Vagina (tissue), 2 donors: ENCODE measurements at regions not wholly inside any gene's neighbourhood (a gene's known extent, or its start where the extent isn't known, plus 50 kb on each side); places are given as distances from the start of the nearest gene placed in this dataset.

Experiments used
- POLR2AphosphoS5 ChIP-seq, 2 donors: sonication (generic); formaldehyde crosslinking; IDR thresholded peaks; one replicate each; pipeline ENCODE4 v1.9.0; 2017; ENCODE audit warnings: antibody characterized with exemption in 2 of 2, mild to moderate bottlenecking in 2 of 2, low read depth in 1 of 2; ENCODE audit not compliant: insufficient read depth in 1 of 2
- TF ChIP-seq, protein P1 (sequence below), 3 experiments: fragments of 450-650 bp in 2 of 3; fragments of 200-600 bp in 1 of 3; sonication (generic) in 1 of 3; IDR thresholded peaks; one replicate each; pipeline ENCODE4 v1.5.1; 2017 to 2019; ENCODE audit warnings: antibody characterized with exemption in 3 of 3, mild to moderate bottlenecking in 2 of 3, moderate library complexity in 2 of 3

DNA sequence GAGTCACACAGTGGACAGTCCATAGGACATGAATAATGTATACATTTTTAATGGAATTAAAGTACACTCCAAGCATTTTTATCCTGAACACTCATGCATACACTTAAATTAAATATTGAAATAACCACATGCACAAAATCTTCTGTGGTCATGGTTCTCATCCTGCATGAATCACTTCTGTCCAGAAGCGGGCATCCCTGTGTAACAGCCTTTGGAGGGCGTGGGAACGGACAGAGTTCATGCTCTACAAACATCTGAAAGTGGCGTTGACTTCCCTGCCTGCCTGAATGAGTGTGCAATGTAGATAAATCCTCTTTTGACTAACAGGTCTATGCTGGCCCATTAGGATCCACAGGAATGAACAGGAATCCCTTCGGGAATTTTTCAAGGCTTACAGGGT is 780.2 kb downstream of the BRD1 start:
- TF ChIP-seq, protein P1, sequence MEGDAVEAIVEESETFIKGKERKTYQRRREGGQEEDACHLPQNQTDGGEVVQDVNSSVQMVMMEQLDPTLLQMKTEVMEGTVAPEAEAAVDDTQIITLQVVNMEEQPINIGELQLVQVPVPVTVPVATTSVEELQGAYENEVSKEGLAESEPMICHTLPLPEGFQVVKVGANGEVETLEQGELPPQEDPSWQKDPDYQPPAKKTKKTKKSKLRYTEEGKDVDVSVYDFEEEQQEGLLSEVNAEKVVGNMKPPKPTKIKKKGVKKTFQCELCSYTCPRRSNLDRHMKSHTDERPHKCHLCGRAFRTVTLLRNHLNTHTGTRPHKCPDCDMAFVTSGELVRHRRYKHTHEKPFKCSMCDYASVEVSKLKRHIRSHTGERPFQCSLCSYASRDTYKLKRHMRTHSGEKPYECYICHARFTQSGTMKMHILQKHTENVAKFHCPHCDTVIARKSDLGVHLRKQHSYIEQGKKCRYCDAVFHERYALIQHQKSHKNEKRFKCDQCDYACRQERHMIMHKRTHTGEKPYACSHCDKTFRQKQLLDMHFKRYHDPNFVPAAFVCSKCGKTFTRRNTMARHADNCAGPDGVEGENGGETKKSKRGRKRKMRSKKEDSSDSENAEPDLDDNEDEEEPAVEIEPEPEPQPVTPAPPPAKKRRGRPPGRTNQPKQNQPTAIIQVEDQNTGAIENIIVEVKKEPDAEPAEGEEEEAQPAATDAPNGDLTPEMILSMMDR (IDR thresholded peaks at IDR 0.05), result no peak
- TF ChIP-seq POLR2AphosphoS5 (IDR thresholded peaks at IDR 0.05; ENCODE audit: insufficient read depth in 1 of 2, low read depth in 1 of 2), result no peak
